SK-N-SH treated with all-trans-retinoic acid at 6 μM for 48 hours (cell line): ENCODE measurements at regions not wholly inside any gene's neighbourhood (a gene's known extent, or its start where the extent isn't known, plus 50 kb on each side); places are given as distances from the start of the nearest gene placed in this dataset.

Source experiments
- CSDC2 ChIP-seq: fragments of 250-450 bp; sonication (Bioruptor Pico); IDR thresholded peaks from 2 replicates; pipeline ENCODE4 v1.5.0; 2020; ENCODE audit warnings: mild to moderate bottlenecking, moderate library complexity
- OSR1 ChIP-seq: fragments of 250-450 bp; sonication (Bioruptor Pico); IDR thresholded peaks from 2 replicates; pipeline ENCODE4 v1.8.0; 2022; ENCODE audit warnings: moderate library complexity, mild to moderate bottlenecking, inconsistent platforms
- PATZ1 ChIP-seq: fragments of 250-450 bp; sonication (Bioruptor Pico); IDR thresholded peaks from 2 replicates; pipeline ENCODE4 v1.8.0; 2020; ENCODE audit warnings: mild to moderate bottlenecking, moderate library complexity, borderline replicate concordance
- POU6F1 ChIP-seq: fragments of 250-450 bp; sonication (Bioruptor Pico); IDR thresholded peaks from 2 replicates; pipeline ENCODE4 v1.8.0; 2021; ENCODE audit warnings: low read depth, mild to moderate bottlenecking, moderate library complexity, borderline replicate concordance

- no peak for TF ChIP-seq POU6F1 (CRISPR knock-in tag)
- TF ChIP-seq CSDC2 = no peak
- TF ChIP-seq OSR1 = no peak
- TF ChIP-seq PATZ1 (CRISPR knock-in tag) = no peak
Measured at GRCh38 chr16:64870859-64871258, 251.0 kb downstream of the CDH11 start.
